ENCODE measurements at regions not wholly inside any gene's neighbourhood (a gene's known extent, or its start where the extent isn't known, plus 50 kb on each side); places are given as distances from the start of the nearest gene placed in this dataset.

DNA sequence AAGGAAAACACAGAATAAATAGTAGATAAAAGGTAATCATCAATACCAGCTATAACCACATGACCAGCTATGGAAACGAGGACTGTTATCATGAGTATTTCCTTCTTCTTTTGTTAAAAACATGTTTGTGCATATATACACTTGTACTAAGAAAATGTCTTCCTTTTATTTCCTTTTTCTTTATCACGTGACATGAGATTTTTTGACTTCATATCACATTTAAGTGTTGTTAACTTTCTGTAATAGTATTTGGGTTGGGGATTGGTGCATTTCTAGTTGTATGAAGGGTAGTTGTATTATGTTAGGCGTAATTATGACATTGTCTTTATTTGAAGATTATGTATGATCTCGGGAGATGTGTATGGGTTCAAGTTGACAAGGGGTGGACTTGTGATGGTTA lies 278.5 kb upstream of the ZNF385D start:
- TF ChIP-seq CTCF (IDR thresholded peaks at IDR 0.05; ENCODE audit: borderline replicate concordance, control extremely low read depth, extremely low read depth, insufficient read depth, missing control alignments): no peak
- no peak for DNase-seq (ENCODE audit: low spot score)
- in situ Hi-C loops (cut with MboI; ENCODE audit: low sequenced_read_pairs, unreplicated experiment): no loop called here

- TF ChIP-seq CTCF (IDR thresholded peaks at IDR 0.05; ENCODE audit: borderline replicate concordance, control extremely low read depth, extremely low read depth, insufficient read depth, missing control alignments): no peak
- in situ Hi-C loops (cut with MboI; ENCODE audit: low sequenced_read_pairs, unreplicated experiment): no loop called here
- no peak for DNase-seq (ENCODE audit: low spot score)
Observed at GRCh38 chr3:22039161-22039560, 288.2 kb upstream of the ZNF385D start.

DNA sequence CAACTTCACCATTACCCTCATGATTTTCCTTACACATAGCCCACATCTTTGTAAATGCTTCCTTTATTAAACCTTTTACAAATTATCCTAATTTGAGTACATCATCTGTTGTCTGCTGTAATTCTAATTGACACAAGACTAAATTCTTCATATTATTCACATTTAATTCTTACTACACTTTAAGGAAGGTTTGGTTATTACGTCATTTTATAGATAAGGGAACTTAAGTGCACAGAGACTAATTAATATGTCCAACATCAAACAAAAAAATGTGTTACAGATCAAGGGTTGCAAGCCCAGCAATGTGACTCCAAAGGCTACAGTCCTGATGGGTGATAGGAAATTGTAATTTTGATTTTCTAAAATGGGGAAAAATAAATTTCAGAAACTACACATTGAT lies 289.1 kb upstream of the ZNF385D start:
- in situ Hi-C loops (cut with MboI; ENCODE audit: low sequenced_read_pairs, unreplicated experiment): no loop called here
- TF ChIP-seq CTCF (IDR thresholded peaks at IDR 0.05; ENCODE audit: borderline replicate concordance, control extremely low read depth, extremely low read depth, insufficient read depth, missing control alignments): no peak
- DNase-seq (ENCODE audit: low spot score): no peak

GRCh38 chr3:22045882-22046281 lies 294.9 kb upstream of the ZNF385D start:
- TF ChIP-seq CTCF (IDR thresholded peaks at IDR 0.05; ENCODE audit: borderline replicate concordance, control extremely low read depth, extremely low read depth, insufficient read depth, missing control alignments): no peak
- no peak for DNase-seq (ENCODE audit: low spot score)
- in situ Hi-C loops (cut with MboI; ENCODE audit: low sequenced_read_pairs, unreplicated experiment): no loop called here

- no peak for TF ChIP-seq CTCF (IDR thresholded peaks at IDR 0.05; ENCODE audit: borderline replicate concordance, control extremely low read depth, extremely low read depth, insufficient read depth, missing control alignments)
- no peak for DNase-seq (ENCODE audit: low spot score)
- in situ Hi-C loops (cut with MboI; ENCODE audit: low sequenced_read_pairs, unreplicated experiment): no loop called here
Observed at GRCh38 chr3:22063500-22063899, 312.5 kb upstream of the ZNF385D start.

- no peak for DNase-seq (ENCODE audit: low spot score)
- in situ Hi-C loops (cut with MboI; ENCODE audit: low sequenced_read_pairs, unreplicated experiment): no loop called here
- no peak for TF ChIP-seq CTCF (IDR thresholded peaks at IDR 0.05; ENCODE audit: borderline replicate concordance, control extremely low read depth, extremely low read depth, insufficient read depth, missing control alignments)
Observed at GRCh38 chr3:22068619-22069018, 317.6 kb upstream of the ZNF385D start.

GRCh38 chr3:22088204-22088603 lies 337.2 kb upstream of the ZNF385D start:
- DNase-seq (ENCODE audit: low spot score): no peak
- in situ Hi-C loops (cut with MboI; ENCODE audit: low sequenced_read_pairs, unreplicated experiment): no loop called here
- TF ChIP-seq CTCF (IDR thresholded peaks at IDR 0.05; ENCODE audit: borderline replicate concordance, control extremely low read depth, extremely low read depth, insufficient read depth, missing control alignments): no peak

Measured in GM13976 (cell line).